Calu3 (cell line): ENCODE measurements at regions not wholly inside any gene's neighbourhood (a gene's known extent, or its start where the extent isn't known, plus 50 kb on each side); places are given as distances from the start of the nearest gene placed in this dataset.

Source experiments
- BruUV-seq: library from RNA; stranded (reverse); fragments of 400-500 nt; replicated peaks from 2 replicates; lab custom pipeline; 2021; lab: Mats Ljungman, UMichigan
- CTCF ChIA-PET: fragments of 300-600 bp; sonication (Branson Sonifier 250); formaldehyde crosslinking; loops from one replicate; lab custom pipeline; 2022; ENCODE audit warnings: antibody characterized with exemption; lab: Charles Lee
- DNase-seq: peaks from one replicate; pipeline ENCODE4 v3.0.0; 2022
- H3K27ac Mint-ChIP-seq: one replicate; pipeline ENCODE4 v1.8.0; 2022; ENCODE audit warnings: mixed read lengths; ENCODE audit not compliant: unreplicated experiment
- H3K27me3 Mint-ChIP-seq: one replicate; pipeline ENCODE4 v1.8.0; 2022; ENCODE audit warnings: mixed read lengths; ENCODE audit not compliant: unreplicated experiment
- H3K36me3 Mint-ChIP-seq: one replicate; pipeline ENCODE4 v1.8.0; 2022; ENCODE audit warnings: mild to moderate bottlenecking, moderate library complexity, mixed read lengths; ENCODE audit not compliant: insufficient read depth, unreplicated experiment
- H3K4me1 Mint-ChIP-seq: one replicate; pipeline ENCODE4 v1.8.0; 2022; ENCODE audit warnings: mild to moderate bottlenecking, low read depth, mixed read lengths; ENCODE audit not compliant: unreplicated experiment
- H3K4me3 Mint-ChIP-seq: one replicate; pipeline ENCODE4 v1.8.0; 2022; ENCODE audit warnings: mild to moderate bottlenecking, low read depth, moderate library complexity, mixed read lengths; ENCODE audit not compliant: unreplicated experiment
- H3K9me3 Mint-ChIP-seq: one replicate; pipeline ENCODE4 v1.8.0; 2022; ENCODE audit warnings: low read depth, mixed read lengths; ENCODE audit not compliant: unreplicated experiment
- intact Hi-C: fragments of 100-400 bp; cut with micrococcal nuclease; formaldehyde crosslinking; loops from one replicate; pipeline ENCODE4 v1.10.0; 2022; ENCODE audit not compliant: unreplicated experiment
- TF ChIP-seq, protein P1 (sequence below): fragments of 200-600 bp; IDR thresholded peaks from one replicate; pipeline ENCODE4 v1.8.0; 2022; ENCODE audit warnings: antibody characterized with exemption; ENCODE audit not compliant: unreplicated experiment

DNA sequence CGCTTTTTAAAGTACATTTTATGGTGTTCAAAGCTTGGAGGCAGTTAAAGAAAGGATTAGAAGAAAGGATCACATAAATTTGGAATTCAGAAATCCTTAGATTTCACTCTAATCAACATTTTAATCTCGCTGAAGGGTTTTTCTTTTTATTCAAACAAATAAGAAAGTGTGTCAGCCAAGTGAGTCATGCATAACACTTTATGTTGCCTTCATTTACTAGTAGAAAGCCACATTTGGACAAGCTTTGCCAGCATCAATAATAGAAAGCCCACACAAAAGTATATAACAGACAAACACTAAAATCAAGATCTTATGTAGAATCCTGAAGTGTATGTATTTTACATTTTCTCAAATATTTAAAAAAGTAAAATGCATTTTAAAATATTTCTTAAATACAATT, 154.9 kb upstream of the TRPC4 start:
- Mint-ChIP-seq H3K4me1 (no peaks in the 10 kb centered on the region), H3K4me3 (no peak overlapping the region), H3K27ac (no peak overlapping the region), H3K27me3 (no peaks in the 10 kb centered on the region), H3K36me3 (no peaks in the 10 kb centered on the region), H3K9me3 (peaks cover 5% of the 10 kb centered on the region)
- intact Hi-C loops = no loop called here
- BruUV-seq = no TSS peak
- CTCF ChIA-PET = no interaction called here
- TF ChIP-seq, protein P1, sequence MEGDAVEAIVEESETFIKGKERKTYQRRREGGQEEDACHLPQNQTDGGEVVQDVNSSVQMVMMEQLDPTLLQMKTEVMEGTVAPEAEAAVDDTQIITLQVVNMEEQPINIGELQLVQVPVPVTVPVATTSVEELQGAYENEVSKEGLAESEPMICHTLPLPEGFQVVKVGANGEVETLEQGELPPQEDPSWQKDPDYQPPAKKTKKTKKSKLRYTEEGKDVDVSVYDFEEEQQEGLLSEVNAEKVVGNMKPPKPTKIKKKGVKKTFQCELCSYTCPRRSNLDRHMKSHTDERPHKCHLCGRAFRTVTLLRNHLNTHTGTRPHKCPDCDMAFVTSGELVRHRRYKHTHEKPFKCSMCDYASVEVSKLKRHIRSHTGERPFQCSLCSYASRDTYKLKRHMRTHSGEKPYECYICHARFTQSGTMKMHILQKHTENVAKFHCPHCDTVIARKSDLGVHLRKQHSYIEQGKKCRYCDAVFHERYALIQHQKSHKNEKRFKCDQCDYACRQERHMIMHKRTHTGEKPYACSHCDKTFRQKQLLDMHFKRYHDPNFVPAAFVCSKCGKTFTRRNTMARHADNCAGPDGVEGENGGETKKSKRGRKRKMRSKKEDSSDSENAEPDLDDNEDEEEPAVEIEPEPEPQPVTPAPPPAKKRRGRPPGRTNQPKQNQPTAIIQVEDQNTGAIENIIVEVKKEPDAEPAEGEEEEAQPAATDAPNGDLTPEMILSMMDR = no peak
- DNase-seq = no peak

- Mint-ChIP-seq H3K27me3 (no peaks in the 10 kb centered on the region), H3K36me3 (no peaks in the 10 kb centered on the region), H3K9me3 (peaks cover 5% of the 10 kb centered on the region), H3K27ac (no peak overlapping the region), H3K4me1 (no peaks in the 10 kb centered on the region), H3K4me3 (no peak overlapping the region)
- CTCF ChIA-PET = no interaction called here
- no peak for DNase-seq
- intact Hi-C loops = no loop called here
- TF ChIP-seq, protein P1 = no peak
- BruUV-seq = no TSS peak
Observed at GRCh38 chr13:38017320-38017719, 147.7 kb upstream of the TRPC4 start.

GRCh38 chr13:38013676-38014075, 144.1 kb upstream of the TRPC4 start:
- intact Hi-C loops = loop anchor here (1.0 kb wide), 1 partner anchor 15 kb away; no protein-coding TSS in a partner anchor
- H3K27me3 Mint-ChIP-seq = no peaks in the 10 kb centered on the region
- no peaks in the 10 kb centered on the region for H3K36me3 Mint-ChIP-seq
- no peaks in the 10 kb centered on the region for H3K9me3 Mint-ChIP-seq
- TF ChIP-seq, protein P1 = no peak
- CTCF ChIA-PET = no interaction called here
- H3K4me3 Mint-ChIP-seq = no peak overlapping the region
- DNase-seq = no peak
- no peaks in the 10 kb centered on the region for H3K4me1 Mint-ChIP-seq
- no peak overlapping the region for H3K27ac Mint-ChIP-seq
- BruUV-seq = no TSS peak

DNA sequence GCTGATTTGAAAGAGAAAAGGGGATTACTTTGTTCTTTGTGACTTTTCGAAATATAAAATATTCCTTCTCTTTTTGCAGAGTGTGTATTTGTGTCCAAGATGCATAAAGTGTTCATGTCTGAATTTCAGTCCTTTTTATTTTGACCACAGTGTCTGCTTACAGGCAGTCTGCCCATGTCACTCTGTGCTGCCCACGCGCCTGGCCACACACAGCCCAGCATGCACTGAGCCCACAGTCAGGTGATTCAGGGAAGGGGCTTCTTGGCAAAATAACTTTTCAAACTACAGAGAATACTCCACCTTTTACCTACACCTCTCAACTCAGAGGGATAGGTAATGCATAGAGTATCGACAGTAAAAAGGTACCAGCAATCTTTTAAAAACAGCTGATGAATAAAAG, 142.5 kb upstream of the TRPC4 start:
- no peak for DNase-seq
- Mint-ChIP-seq H3K27me3 (no peaks in the 10 kb centered on the region), H3K36me3 (no peaks in the 10 kb centered on the region), H3K27ac (no peak overlapping the region), H3K4me3 (no peak overlapping the region), H3K9me3 (no peaks in the 10 kb centered on the region), H3K4me1 (no peaks in the 10 kb centered on the region)
- CTCF ChIA-PET = no interaction called here
- TF ChIP-seq, protein P1 = no peak
- no TSS peak for BruUV-seq
- intact Hi-C loops = no loop called here
